ENCODE measurements at regions not wholly inside any gene's neighbourhood (a gene's known extent, or its start where the extent isn't known, plus 50 kb on each side); places are given as distances from the start of the nearest gene placed in this dataset.

DNA sequence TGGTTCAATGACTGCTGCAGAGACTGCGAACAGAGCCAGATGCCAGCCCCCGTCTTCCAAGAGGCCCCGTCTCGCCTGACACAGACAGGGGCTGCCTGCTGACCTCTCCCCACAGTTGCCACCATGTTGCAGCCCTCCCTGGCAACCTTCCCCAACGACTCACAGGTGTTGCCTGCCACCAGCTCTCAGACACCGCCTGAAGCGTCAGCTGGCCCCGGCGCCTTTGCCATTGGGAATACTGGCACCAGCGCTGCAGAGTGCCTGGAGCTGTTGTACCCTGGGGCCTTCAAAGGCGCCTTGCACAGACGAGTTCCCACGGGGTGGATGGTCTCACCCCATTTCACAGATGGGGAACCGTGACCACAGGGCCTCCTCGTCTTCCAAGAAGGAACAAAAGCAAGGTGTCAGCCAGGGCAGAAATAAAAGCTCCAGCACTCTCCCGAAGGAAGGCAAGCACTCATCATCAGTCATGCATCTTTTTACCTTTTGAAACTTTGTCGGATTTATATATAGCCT is 167.0 kb downstream of the ADSS2 start:
- H3K27ac ChIP-seq (ENCODE audit: low read depth in 1 of 2, low read length in 2 of 2): no peak overlapping the region
- TF ChIP-seq, protein P1, sequence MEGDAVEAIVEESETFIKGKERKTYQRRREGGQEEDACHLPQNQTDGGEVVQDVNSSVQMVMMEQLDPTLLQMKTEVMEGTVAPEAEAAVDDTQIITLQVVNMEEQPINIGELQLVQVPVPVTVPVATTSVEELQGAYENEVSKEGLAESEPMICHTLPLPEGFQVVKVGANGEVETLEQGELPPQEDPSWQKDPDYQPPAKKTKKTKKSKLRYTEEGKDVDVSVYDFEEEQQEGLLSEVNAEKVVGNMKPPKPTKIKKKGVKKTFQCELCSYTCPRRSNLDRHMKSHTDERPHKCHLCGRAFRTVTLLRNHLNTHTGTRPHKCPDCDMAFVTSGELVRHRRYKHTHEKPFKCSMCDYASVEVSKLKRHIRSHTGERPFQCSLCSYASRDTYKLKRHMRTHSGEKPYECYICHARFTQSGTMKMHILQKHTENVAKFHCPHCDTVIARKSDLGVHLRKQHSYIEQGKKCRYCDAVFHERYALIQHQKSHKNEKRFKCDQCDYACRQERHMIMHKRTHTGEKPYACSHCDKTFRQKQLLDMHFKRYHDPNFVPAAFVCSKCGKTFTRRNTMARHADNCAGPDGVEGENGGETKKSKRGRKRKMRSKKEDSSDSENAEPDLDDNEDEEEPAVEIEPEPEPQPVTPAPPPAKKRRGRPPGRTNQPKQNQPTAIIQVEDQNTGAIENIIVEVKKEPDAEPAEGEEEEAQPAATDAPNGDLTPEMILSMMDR (IDR thresholded peaks at IDR 0.05): no peak
- ATAC-seq (ENCODE audit: poor library complexity): no peak
- Mint-ChIP-seq H3K4me1 (ENCODE audit: low read depth) (no peaks in the 10 kb centered on the region), H3K9me3 (peaks cover 1% of the 10 kb centered on the region), H3K36me3 (ENCODE audit: low read depth) (no peaks in the 10 kb centered on the region), H3K27ac (no peak overlapping the region), H3K27me3 (no peaks in the 10 kb centered on the region), H3K4me3 (no peak overlapping the region)
- H3K4me1 ChIP-seq (ENCODE audit: insufficient read depth, low read length): no peaks in the 10 kb centered on the region
- no peak for DNase-seq
- intact Hi-C loops (cut with DNase I, micrococcal nuclease): loop anchor here in 1 of 2 experiments (10.0 kb wide), 1 partner anchor 1830 kb away; no protein-coding TSS in a partner anchor
- ChIA-PET POLR2A (no interaction called here), CTCF (no interaction called here)
- H3K36me3 ChIP-seq (ENCODE audit: insufficient read depth, low read length): no peaks in the 10 kb centered on the region
- peaks cover 0 to 4% of the 10 kb centered on the region in 2 experiments for H3K9me3 ChIP-seq (ENCODE audit: control insufficient read depth in 1 of 2, insufficient read depth in 1 of 2, low read length in 2 of 2)
- no peak overlapping the region for H3K4me3 ChIP-seq (ENCODE audit: low read length)
- no peaks in the 10 kb centered on the region for H3K27me3 ChIP-seq (ENCODE audit: control insufficient read depth in 1 of 2, insufficient read depth in 2 of 2, low read length in 2 of 2)

DNA sequence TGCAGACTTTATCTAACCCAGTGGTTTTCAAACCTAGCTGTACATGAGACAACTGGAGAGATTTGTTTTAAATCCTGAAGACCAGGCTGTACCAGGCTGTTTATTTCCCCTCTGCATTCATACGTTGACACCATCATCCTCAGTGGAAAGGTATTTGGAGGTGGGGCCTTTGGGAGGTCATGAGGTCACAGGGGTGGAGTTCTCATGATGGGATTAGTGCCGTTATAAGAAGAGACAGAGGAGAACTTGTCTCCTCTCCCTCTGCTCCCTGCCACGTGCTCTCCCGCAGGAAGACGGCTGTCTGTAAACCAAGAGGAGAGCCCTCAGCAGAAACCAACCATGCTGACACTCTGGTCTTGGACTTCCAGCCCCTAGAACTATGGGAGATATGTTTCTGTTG is 165.4 kb downstream of the ADSS2 start:
- no peak overlapping the region for H3K4me3 ChIP-seq (ENCODE audit: low read length)

DNA sequence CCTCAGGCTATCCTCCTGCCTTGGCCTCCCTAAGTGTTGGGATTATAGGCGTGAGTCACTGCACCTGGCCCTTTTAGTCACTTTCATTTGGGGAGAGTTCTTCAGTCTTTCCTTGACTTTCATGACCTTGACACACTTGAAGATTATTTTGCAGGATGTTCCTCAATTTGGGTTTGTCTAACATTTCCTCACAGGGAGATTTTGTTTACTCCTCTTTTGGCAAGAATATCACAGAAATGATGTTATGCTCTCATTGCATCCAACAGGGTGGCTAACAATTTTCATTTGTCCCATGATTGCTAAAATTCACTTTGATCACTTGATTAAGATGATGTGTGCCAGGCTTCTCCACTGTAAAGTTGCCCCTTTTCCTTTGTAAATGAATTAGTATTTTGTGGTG is 164.0 kb downstream of the ADSS2 start:
- POLR2A ChIA-PET: no interaction called here
- no peaks in the 10 kb centered on the region for H3K27me3 ChIP-seq (ENCODE audit: control insufficient read depth in 1 of 2, insufficient read depth in 2 of 2, low read length in 2 of 2)
- no peak overlapping the region for H3K27ac ChIP-seq (ENCODE audit: low read depth in 1 of 2, low read length in 2 of 2)
- H3K36me3 Mint-ChIP-seq (ENCODE audit: low read depth): no peaks in the 10 kb centered on the region
- DNase-seq: no peak
- no peak overlapping the region for H3K27ac Mint-ChIP-seq
- H3K27me3 Mint-ChIP-seq: no peaks in the 10 kb centered on the region
- TF ChIP-seq, protein P1 (IDR thresholded peaks at IDR 0.05): no peak
- H3K4me1 Mint-ChIP-seq (ENCODE audit: low read depth): peaks cover 4% of the 10 kb centered on the region
- H3K4me3 Mint-ChIP-seq: no peak overlapping the region
- H3K4me3 ChIP-seq (ENCODE audit: low read length): no peak overlapping the region
- peaks cover 1% of the 10 kb centered on the region for H3K9me3 Mint-ChIP-seq
- ATAC-seq (ENCODE audit: poor library complexity): no peak
- CTCF ChIA-PET: no interaction called here
- H3K36me3 ChIP-seq (ENCODE audit: insufficient read depth, low read length): no peaks in the 10 kb centered on the region
- intact Hi-C loops (cut with DNase I, micrococcal nuclease): loop anchor here in 1 of 2 experiments (10.0 kb wide), 1 partner anchor 1833 kb away; no protein-coding TSS in a partner anchor
- peaks cover 0 to 4% of the 10 kb centered on the region in 2 experiments for H3K9me3 ChIP-seq (ENCODE audit: control insufficient read depth in 1 of 2, insufficient read depth in 1 of 2, low read length in 2 of 2)
- H3K4me1 ChIP-seq (ENCODE audit: insufficient read depth, low read length): no peaks in the 10 kb centered on the region

More for the DNA sequence above, 165.4 kb downstream of the ADSS2 start:
- Mint-ChIP-seq H3K4me3 (no peak overlapping the region), H3K9me3 (peaks cover 1% of the 10 kb centered on the region), H3K36me3 (ENCODE audit: low read depth) (no peaks in the 10 kb centered on the region), H3K27me3 (no peaks in the 10 kb centered on the region), H3K4me1 (ENCODE audit: low read depth) (peaks cover 4% of the 10 kb centered on the region), H3K27ac (no peak overlapping the region)
- TF ChIP-seq, protein P1 (IDR thresholded peaks at IDR 0.05): no peak
- ChIA-PET POLR2A (no interaction called here), CTCF (no interaction called here)
- Histone ChIP-seq H3K27me3 (ENCODE audit: control insufficient read depth in 1 of 2, insufficient read depth in 2 of 2, low read length in 2 of 2) (no peaks in the 10 kb centered on the region), H3K27ac (ENCODE audit: low read depth in 1 of 2, low read length in 2 of 2) (no peak overlapping the region), H3K36me3 (ENCODE audit: insufficient read depth, low read length) (no peaks in the 10 kb centered on the region), H3K4me1 (ENCODE audit: insufficient read depth, low read length) (no peaks in the 10 kb centered on the region), H3K9me3 (ENCODE audit: control insufficient read depth in 1 of 2, insufficient read depth in 1 of 2, low read length in 2 of 2) (peaks cover 0 to 4% of the 10 kb centered on the region in 2 experiments)
- DNase-seq (no peak), ATAC-seq (ENCODE audit: poor library complexity) (no peak)
- intact Hi-C loops (cut with DNase I, micrococcal nuclease): loop anchor here in 1 of 2 experiments (10.0 kb wide), 1 partner anchor 1832 kb away; no protein-coding TSS in a partner anchor

Data from CD4-positive, alpha-beta T cell (primary cell).